Esophagus squamous epithelium (tissue), 4 donors: ENCODE measurements at regions not wholly inside any gene's neighbourhood (a gene's known extent, or its start where the extent isn't known, plus 50 kb on each side); places are given as distances from the start of the nearest gene placed in this dataset.

Source experiments
- CTCF ChIP-seq, 6 experiments: fragments of 450-650 bp in 4 of 6; fragments of 200-600 bp in 2 of 6; sonication (generic) in 2 of 6; IDR thresholded peaks; one replicate each; pipeline ENCODE4 v1.5.1; 2016 to 2019; ENCODE audit warnings: antibody characterized with exemption in 6 of 6, mild to moderate bottlenecking in 4 of 6, moderate library complexity in 4 of 6
- POLR2A ChIP-seq, 4 donors: fragments of 450-650 bp; IDR thresholded peaks; one replicate each; pipeline ENCODE4 v1.6.1; 2017; ENCODE audit warnings: antibody characterized with exemption in 4 of 4, mild to moderate bottlenecking in 4 of 4, moderate library complexity in 3 of 4

GRCh38 chr7:52565974-52566373, 469.5 kb upstream of the POM121L12 start:
- TF ChIP-seq CTCF (IDR thresholded peaks at IDR 0.05) (no peak), POLR2A (IDR thresholded peaks at IDR 0.05) (no peak)
